ENCODE measurements at regions not wholly inside any gene's neighbourhood (a gene's known extent, or its start where the extent isn't known, plus 50 kb on each side); places are given as distances from the start of the nearest gene placed in this dataset.

GRCh38 chr2:56971383-56971974 is 787.7 kb downstream of the CCDC85A start:
- DNase-seq (no peak), ATAC-seq (no peak)
- no peaks in the 10 kb centered on the region for H3K27me3 ChIP-seq
- H3K4me3 ChIP-seq = no peak overlapping the region
- intact Hi-C loops (cut with DNase I) = no loop called here
- H3K4me1 ChIP-seq = no peaks in the 10 kb centered on the region
- WGBS (ENCODE audit: insufficient coverage, low coverage, low lambda C conversion rate, missing lambda C conversion rate) = 38% methylated on average over 3 of the region's 3 CpGs
- TF ChIP-seq CTCF (IDR thresholded peaks at IDR 0.05) (no peak), POLR2A (IDR thresholded peaks at IDR 0.05) (no peak)
- H3K36me3 ChIP-seq = no peaks in the 10 kb centered on the region
- H3K27ac ChIP-seq = no peak overlapping the region
- H3K9me3 ChIP-seq = no peaks in the 10 kb centered on the region

DNA sequence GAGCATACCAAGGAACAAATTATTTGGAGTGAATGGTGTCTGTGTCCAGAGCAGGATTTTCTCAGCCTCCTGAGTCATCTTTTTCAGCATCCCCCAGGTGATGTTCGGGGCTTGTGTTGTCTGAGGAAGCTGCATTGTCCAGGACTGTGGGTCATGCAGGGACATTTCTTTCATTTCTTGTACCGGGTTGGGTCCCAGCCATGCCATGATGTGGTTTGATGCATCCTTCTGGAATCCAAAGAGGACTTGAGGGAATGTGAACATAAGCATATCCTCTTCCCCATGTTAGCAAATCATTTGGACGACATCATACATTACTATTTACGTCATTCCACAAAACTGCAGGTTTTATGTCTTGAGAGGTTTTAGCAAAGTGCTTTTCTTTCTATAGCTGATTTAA is 797.8 kb downstream of the CCDC85A start:
- TF ChIP-seq CTCF (IDR thresholded peaks at IDR 0.05) = no peak
- no peak for TF ChIP-seq POLR2A (IDR thresholded peaks at IDR 0.05)
- Histone ChIP-seq H3K4me3 (no peak overlapping the region), H3K27ac (no peak overlapping the region), H3K9me3 (no peaks in the 10 kb centered on the region), H3K4me1 (no peaks in the 10 kb centered on the region), H3K36me3 (no peaks in the 10 kb centered on the region), H3K27me3 (no peaks in the 10 kb centered on the region)
- WGBS (ENCODE audit: insufficient coverage, low coverage, low lambda C conversion rate, missing lambda C conversion rate) = 54% methylated on average over 4 of the region's 4 CpGs
- DNase-seq = no peak
- no peak for ATAC-seq
- intact Hi-C loops (cut with DNase I) = no loop called here

DNA sequence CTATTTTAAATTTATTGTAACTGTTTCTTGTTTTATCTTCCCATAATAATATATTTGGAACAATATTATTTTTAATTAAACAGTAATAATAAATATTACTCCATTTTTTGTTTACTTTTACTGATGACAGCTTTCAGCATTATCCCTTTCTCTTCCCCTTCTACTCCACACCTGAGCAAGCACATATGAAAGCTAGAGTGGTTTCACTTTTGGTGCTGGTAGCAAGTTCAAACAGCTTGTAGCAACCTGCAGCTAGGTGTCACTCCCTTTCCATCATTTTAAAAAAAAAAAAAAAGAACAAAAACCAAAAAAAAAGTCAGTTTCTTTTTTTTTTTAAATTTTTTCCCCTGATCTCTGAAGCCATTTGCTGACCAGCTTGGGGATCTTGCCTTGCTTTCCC is 801.8 kb downstream of the CCDC85A start:
- Histone ChIP-seq H3K27ac (no peak overlapping the region), H3K4me3 (no peak overlapping the region), H3K9me3 (no peaks in the 10 kb centered on the region), H3K36me3 (no peaks in the 10 kb centered on the region), H3K4me1 (no peaks in the 10 kb centered on the region), H3K27me3 (no peaks in the 10 kb centered on the region)
- intact Hi-C loops (cut with DNase I) = no loop called here
- DNase-seq (no peak), ATAC-seq (no peak)
- TF ChIP-seq CTCF (IDR thresholded peaks at IDR 0.05) (no peak), POLR2A (IDR thresholded peaks at IDR 0.05) (no peak)

DNA sequence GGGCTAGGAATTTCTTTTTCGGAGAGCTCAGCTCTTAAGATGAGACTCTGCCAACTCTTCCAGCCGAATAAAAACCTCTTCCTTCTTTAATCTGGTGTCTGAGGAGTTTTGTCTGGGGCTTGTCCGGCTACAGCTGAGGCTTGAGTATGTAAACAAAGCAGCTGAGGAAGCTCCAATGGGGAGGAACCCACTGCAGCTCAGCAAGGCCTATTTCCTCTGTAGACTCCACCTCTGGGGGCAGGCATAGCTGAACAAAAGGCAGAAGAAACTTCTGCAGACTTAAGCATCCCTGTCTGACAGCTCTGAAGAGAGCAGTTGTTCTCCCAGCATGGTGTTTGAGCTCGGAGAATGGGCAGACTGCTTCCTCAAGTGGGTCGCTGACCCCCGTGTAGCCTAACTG is 838.7 kb downstream of the CCDC85A start:
- ATAC-seq = no peak
- H3K36me3 ChIP-seq = no peaks in the 10 kb centered on the region
- TF ChIP-seq POLR2A (IDR thresholded peaks at IDR 0.05) (no peak), CTCF (IDR thresholded peaks at IDR 0.05) (no peak)
- H3K9me3 ChIP-seq = no peaks in the 10 kb centered on the region
- no peaks in the 10 kb centered on the region for H3K4me1 ChIP-seq
- H3K27me3 ChIP-seq = no peaks in the 10 kb centered on the region
- no peak for DNase-seq
- no peak overlapping the region for H3K4me3 ChIP-seq
- intact Hi-C loops (cut with DNase I) = no loop called here
- no peak overlapping the region for H3K27ac ChIP-seq
- WGBS (ENCODE audit: insufficient coverage, low coverage, low lambda C conversion rate, missing lambda C conversion rate) = 31% methylated on average over 3 of the region's 6 CpGs
